Testis (tissue), 2 donors: ENCODE measurements at regions not wholly inside any gene's neighbourhood (a gene's known extent, or its start where the extent isn't known, plus 50 kb on each side); places are given as distances from the start of the nearest gene placed in this dataset.

Experiments
- POLR2A ChIP-seq: fragments of 450-650 bp; IDR thresholded peaks from one replicate; pipeline ENCODE4 v1.6.1; 2017; ENCODE audit warnings: antibody characterized with exemption, mild to moderate bottlenecking, moderate library complexity
- TF ChIP-seq, protein P1 (sequence below), 3 experiments: fragments of 450-650 bp in 2 of 3; fragments of 200-600 bp in 1 of 3; sonication (generic) in 1 of 3; IDR thresholded peaks; one replicate each; pipeline ENCODE4 v1.5.1; 2016 to 2019; ENCODE audit warnings: antibody characterized with exemption in 3 of 3, mild to moderate bottlenecking in 2 of 3, moderate library complexity in 1 of 3

DNA sequence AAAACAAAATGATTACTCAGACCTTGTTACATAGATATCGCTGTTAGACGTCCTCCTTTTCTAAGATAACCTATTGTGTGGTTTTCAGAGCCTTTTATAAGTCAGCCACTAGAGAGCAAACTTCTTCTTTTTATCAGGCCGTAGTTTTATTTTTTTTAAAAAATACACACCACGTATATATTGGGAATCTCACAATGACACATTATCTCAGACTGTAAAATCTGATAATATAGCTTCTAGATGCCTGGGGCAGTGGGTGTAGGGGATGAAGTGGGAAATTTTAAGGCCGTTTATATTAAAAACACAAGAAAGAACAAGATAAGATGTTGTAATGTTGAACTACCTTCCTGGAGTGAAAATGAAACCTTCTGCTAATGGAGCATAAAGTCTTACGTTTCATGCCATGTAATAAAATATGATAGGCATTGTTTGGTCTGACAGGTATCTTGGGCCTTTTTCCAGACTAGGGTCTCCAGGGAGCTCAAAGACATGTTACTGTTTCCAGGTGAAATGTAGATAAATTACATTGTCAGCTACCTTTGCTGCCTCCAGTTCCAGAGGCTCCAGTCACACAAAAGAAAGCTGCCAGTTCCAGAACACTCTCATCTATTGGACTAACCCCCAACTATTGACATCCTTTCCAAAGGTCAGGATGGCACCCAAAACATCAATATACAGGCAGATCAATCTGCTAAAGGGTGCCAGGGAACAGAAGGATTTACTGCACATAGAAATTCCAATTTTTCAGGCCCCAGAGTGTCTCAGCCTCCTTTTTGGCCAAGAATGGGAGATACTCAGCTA lies 130.2 kb upstream of the AKIRIN2 start:
- TF ChIP-seq, protein P1, sequence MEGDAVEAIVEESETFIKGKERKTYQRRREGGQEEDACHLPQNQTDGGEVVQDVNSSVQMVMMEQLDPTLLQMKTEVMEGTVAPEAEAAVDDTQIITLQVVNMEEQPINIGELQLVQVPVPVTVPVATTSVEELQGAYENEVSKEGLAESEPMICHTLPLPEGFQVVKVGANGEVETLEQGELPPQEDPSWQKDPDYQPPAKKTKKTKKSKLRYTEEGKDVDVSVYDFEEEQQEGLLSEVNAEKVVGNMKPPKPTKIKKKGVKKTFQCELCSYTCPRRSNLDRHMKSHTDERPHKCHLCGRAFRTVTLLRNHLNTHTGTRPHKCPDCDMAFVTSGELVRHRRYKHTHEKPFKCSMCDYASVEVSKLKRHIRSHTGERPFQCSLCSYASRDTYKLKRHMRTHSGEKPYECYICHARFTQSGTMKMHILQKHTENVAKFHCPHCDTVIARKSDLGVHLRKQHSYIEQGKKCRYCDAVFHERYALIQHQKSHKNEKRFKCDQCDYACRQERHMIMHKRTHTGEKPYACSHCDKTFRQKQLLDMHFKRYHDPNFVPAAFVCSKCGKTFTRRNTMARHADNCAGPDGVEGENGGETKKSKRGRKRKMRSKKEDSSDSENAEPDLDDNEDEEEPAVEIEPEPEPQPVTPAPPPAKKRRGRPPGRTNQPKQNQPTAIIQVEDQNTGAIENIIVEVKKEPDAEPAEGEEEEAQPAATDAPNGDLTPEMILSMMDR (IDR thresholded peaks at IDR 0.05): peak in 2 of 3 experiments; percentile 22 to 41
- no peak for TF ChIP-seq POLR2A
